K562 (cell line): ENCODE measurements at regions not wholly inside any gene's neighbourhood (a gene's known extent, or its start where the extent isn't known, plus 50 kb on each side); places are given as distances from the start of the nearest gene placed in this dataset.

Source experiments
- ATAC-seq: fragments of 200-7000 bp; cut with Tn5 transposase; 3 replicates; pipeline ENCODE4 v1.9.1; 2020; ENCODE audit warnings: moderate library complexity
- BruUV-seq: library from RNA; stranded (reverse); fragments of 400-500 nt; replicated peaks from 2 replicates; lab custom pipeline; 2021; lab: Mats Ljungman, UMichigan
- CTCF ChIA-PET: fragments of 300-600 bp; formaldehyde crosslinking; extraction: SDS; loops from one replicate; lab custom pipeline; 2021; ENCODE audit warnings: low intra/inter-chr PET ratio; lab: Yijun Ruan, JAX
- POLR2A ChIA-PET: fragments of 300-600, 350-650 bp; sonication (Branson Sonifier 250); formaldehyde crosslinking; extraction: SDS; loops from one replicate; lab custom pipeline; 2021; ENCODE audit warnings: antibody characterized with exemption, inconsistent platforms; lab: Yijun Ruan, JAX
- DNase-seq, 4 experiments: peaks; one replicate each; pipeline versions ENCODE4 v3.0.0 to v3.0.0-alpha.2; 2011 to 2018; ENCODE audit warnings: low spot score in 3 of 4, mixed read lengths in 3 of 4; ENCODE audit errors: extremely low read depth in 1 of 4
- FAIRE-seq: peaks from 2 replicates; lab custom pipeline; 2011; peaks lifted over from hg19 to GRCh38; lab: Jason Lieb, UNC
- H2AFZ ChIP-seq: 2 replicates; pipeline ENCODE4 v1.6.0; 2011; ENCODE audit warnings: low read depth, low read length, control low read depth, inconsistent platforms
- H3K27ac ChIP-seq: fragments of 200-600 bp; 3 replicates; pipeline ENCODE4 v1.8.0; 2011; ENCODE audit warnings: low read depth, mild to moderate bottlenecking, control low read depth, inconsistent platforms, low read length, moderate library complexity, mixed read lengths; ENCODE audit errors: extremely low read depth
- H3K27me3 ChIP-seq, 2 experiments: fragments of 300-600 bp in 1 of 2; 2 replicates in 1 of 2; 3 replicates in 1 of 2; pipeline versions ENCODE4 v1.6.0 to v1.8.0; 2011; ENCODE audit warnings: inconsistent platforms in 2 of 2, low read length in 2 of 2, mild to moderate bottlenecking in 1 of 2, mixed read lengths in 1 of 2, moderate library complexity in 1 of 2; ENCODE audit not compliant: control insufficient read depth in 2 of 2, insufficient read depth in 2 of 2
- H3K36me3 ChIP-seq: fragments of 300-600 bp; 3 replicates; pipeline ENCODE4 v1.8.0; 2011; ENCODE audit warnings: mild to moderate bottlenecking, low read length, inconsistent platforms; ENCODE audit not compliant: control insufficient read depth, insufficient read depth
- H3K4me1 ChIP-seq, 2 experiments: fragments of 200-600 bp in 1 of 2; replicated peaks in 1 of 2; 2 replicates in 1 of 2; 3 replicates in 1 of 2; pipeline versions ENCODE4 v1.5.1 to v1.8.0; 2011; ENCODE audit warnings: inconsistent platforms in 2 of 2, low read length in 2 of 2, mild to moderate bottlenecking in 1 of 2, mixed read lengths in 1 of 2, moderate library complexity in 1 of 2; ENCODE audit not compliant: control insufficient read depth in 2 of 2, insufficient read depth in 2 of 2
- H3K4me2 ChIP-seq: 2 replicates; pipeline ENCODE4 v1.6.1; 2011; ENCODE audit warnings: low read length, control low read depth, inconsistent platforms, mixed read lengths; ENCODE audit not compliant: insufficient read depth
- H3K4me3 ChIP-seq: fragments of 200-600 bp; sonication (generic), shearing (Covaris generic); 2 replicates; pipeline ENCODE4 v1.5.1; 2016; ENCODE audit warnings: control low read depth, inconsistent platforms
- H3K79me2 ChIP-seq: fragments of 200-600 bp; 3 replicates; pipeline ENCODE4 v1.8.0; 2011; ENCODE audit warnings: low read length, inconsistent platforms; ENCODE audit not compliant: control insufficient read depth, insufficient read depth
- H3K9ac ChIP-seq, 2 experiments: 2 replicates each; pipeline versions ENCODE4 v1.6.0 to v1.6.1; 2011; ENCODE audit warnings: low read depth in 2 of 2, low read length in 2 of 2, control low read depth in 1 of 2, inconsistent platforms in 1 of 2, mild to moderate bottlenecking in 1 of 2, mixed read lengths in 1 of 2; ENCODE audit not compliant: insufficient read depth in 1 of 2
- H3K9me1 ChIP-seq: one replicate; pipeline ENCODE4 v1.6.0; 2011; ENCODE audit warnings: inconsistent platforms, mild to moderate bottlenecking, low read length, moderate library complexity; ENCODE audit not compliant: control insufficient read depth, insufficient read depth
- H3K9me3 ChIP-seq: replicated peaks from 2 replicates; pipeline ENCODE4 v1.5.1; 2011; ENCODE audit warnings: low read depth, low read length, inconsistent platforms; ENCODE audit not compliant: control insufficient read depth, insufficient read depth
- H4K20me1 ChIP-seq: replicated peaks from 2 replicates; pipeline ENCODE4 v1.6.1; 2011; ENCODE audit warnings: low read length, inconsistent platforms, mixed read lengths; ENCODE audit not compliant: control insufficient read depth, insufficient read depth
- C11orf30 ChIP-seq: fragments of 450-650 bp; IDR thresholded peaks from 2 replicates; pipeline ENCODE4 v1.6.1; 2016; ENCODE audit warnings: low read depth, mild to moderate bottlenecking
- GABPB1 ChIP-seq: sonication (generic); formaldehyde crosslinking; IDR thresholded peaks from 2 replicates; pipeline ENCODE4 v1.8.0; 2022; ENCODE audit warnings: mild to moderate bottlenecking, missing genetic modification reagents
- HNRNPLL ChIP-seq: fragments of 200-400 bp; formaldehyde crosslinking; IDR thresholded peaks from 2 replicates; pipeline ENCODE4 v1.6.1; 2017; ENCODE audit warnings: low read length, low read depth, mild to moderate bottlenecking; ENCODE audit not compliant: poor library complexity, severe bottlenecking
- MAFF ChIP-seq: IDR thresholded peaks from 2 replicates; pipeline ENCODE4 v1.6.1; 2012; ENCODE audit warnings: low read length, improper control_type of control experiment
- MAFG ChIP-seq: fragments of 450-650 bp; conservative IDR thresholded peaks from 2 replicates; pipeline ENCODE4 v1.6.1; 2016; ENCODE audit warnings: missing genetic modification characterization, missing compliant biosample characterization
- MAFK ChIP-seq: IDR thresholded peaks from 2 replicates; pipeline ENCODE4 v1.6.1; 2011; ENCODE audit warnings: low read length, improper control_type of control experiment
- ZNF316 ChIP-seq: fragments of 450-650 bp; IDR thresholded peaks from 2 replicates; pipeline ENCODE4 v1.6.1; 2016
- WGBS: fragments of 100-300 bp; shearing (Covaris generic); methylation state at CpG from one replicate; pipeline ENCODE4 v1.1.6; 2016; ENCODE audit warnings: low coverage, mixed read lengths; ENCODE audit not compliant: insufficient coverage; ENCODE audit errors: missing lambda C conversion rate; 5-methylcytosine and 5-hydroxymethylcytosine counted together
- in situ Hi-C: fragments of 300-500 bp; cut with MboI; formaldehyde crosslinking; loops from 4 replicates; pipeline ENCODE4 v1.15.0; 2018; ENCODE audit warnings: inconsistent platforms, mixed read lengths
- intact Hi-C: fragments of 100-400 bp; cut with micrococcal nuclease; formaldehyde crosslinking; loops from 2 replicates; pipeline ENCODE4 v1.14.2; 2022
- TF ChIP-seq, protein P1 (sequence below): fragments of 450-650 bp; conservative IDR thresholded peaks from 2 replicates; pipeline ENCODE4 v1.6.1; 2016; ENCODE audit warnings: missing genetic modification characterization, low read depth, mild to moderate bottlenecking, missing compliant biosample characterization, moderate library complexity
- TF ChIP-seq, protein P2 (sequence below): fragments of 450-650 bp; formaldehyde crosslinking; IDR thresholded peaks from 2 replicates; pipeline ENCODE4 v1.4.0; 2020; ENCODE audit warnings: mild to moderate bottlenecking, moderate library complexity

DNA sequence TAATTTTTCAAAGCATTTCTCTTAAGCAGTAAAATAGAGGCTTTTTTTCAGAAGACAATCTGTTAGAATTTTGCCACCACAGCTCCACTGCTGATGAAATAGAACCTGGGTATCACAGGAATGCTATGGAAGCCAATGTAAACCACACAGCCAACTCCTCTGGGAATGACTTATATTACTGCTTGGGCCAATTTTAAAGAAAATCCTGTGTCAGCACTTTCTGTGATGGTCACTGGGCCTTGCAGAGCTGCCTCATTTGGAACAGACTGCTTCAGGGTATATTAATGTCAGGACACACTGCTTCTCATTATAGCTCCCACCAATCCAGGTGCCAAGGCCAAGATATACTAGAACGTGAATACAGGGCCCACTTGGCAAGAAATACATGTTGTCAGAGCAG, 144.1 kb upstream of the ACTBL2 start:
- no peaks in the 10 kb centered on the region for H3K36me3 ChIP-seq
- in situ Hi-C loops, result no loop called here
- no peaks in the 10 kb centered on the region for H3K9me1 ChIP-seq
- no peaks in the 10 kb centered on the region for H3K9me3 ChIP-seq
- ChIA-PET POLR2A (no interaction called here), CTCF (no interaction called here)
- H4K20me1 ChIP-seq, result no peaks in the 10 kb centered on the region
- no peak for DNase-seq
- WGBS, result 0% methylated on average over 1 of the region's 1 CpG
- no peak overlapping the region for H3K27ac ChIP-seq
- H3K4me1 ChIP-seq, result no peaks in the 10 kb centered on the region
- no peaks in the 10 kb centered on the region for H3K79me2 ChIP-seq
- intact Hi-C loops, result no loop called here
- ATAC-seq, result no peak
- peaks cover 0 to 3% of the 10 kb centered on the region in 2 experiments; a peak in 1 of 5 replicates for H3K27me3 ChIP-seq
- no TSS peak for BruUV-seq
- no peak overlapping the region for H2AFZ ChIP-seq
- TF ChIP-seq HNRNPLL, result no peak
- peak; percentile 78 for TF ChIP-seq ZNF316
- TF ChIP-seq MAFG (tag), result peak; percentile 73
- peak; percentile 90 for TF ChIP-seq MAFF
- TF ChIP-seq C11orf30, result peak; percentile 66
- peak; percentile 93 for TF ChIP-seq MAFK
- no peak for FAIRE-seq
- H3K4me3 ChIP-seq, result no peak overlapping the region
- no peak overlapping the region for H3K9ac ChIP-seq
- no peak overlapping the region for H3K4me2 ChIP-seq

DNA sequence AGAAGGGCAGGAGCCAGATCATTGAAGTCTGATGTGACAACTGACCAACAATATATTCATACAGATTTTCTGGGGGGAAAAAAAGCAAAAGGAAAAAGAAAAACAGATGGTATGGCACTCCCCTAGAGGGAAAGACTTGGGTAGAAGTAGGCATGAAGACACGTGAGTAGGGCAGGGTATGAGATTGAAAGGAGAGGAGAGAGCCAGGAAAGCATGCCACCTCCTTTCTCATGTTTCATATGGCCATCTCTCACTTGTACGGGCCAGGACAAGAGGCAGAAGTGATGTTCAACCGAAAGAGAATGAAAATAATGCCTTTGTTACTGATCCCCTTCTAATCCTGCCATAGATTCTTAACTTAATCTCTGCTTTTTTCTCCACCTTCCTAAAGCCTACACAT, 139.0 kb upstream of the ACTBL2 start:
- H3K27ac ChIP-seq, result no peak overlapping the region
- no peaks in the 10 kb centered on the region for H4K20me1 ChIP-seq
- TF ChIP-seq GABPB1, result no peak
- TF ChIP-seq, protein P1, sequence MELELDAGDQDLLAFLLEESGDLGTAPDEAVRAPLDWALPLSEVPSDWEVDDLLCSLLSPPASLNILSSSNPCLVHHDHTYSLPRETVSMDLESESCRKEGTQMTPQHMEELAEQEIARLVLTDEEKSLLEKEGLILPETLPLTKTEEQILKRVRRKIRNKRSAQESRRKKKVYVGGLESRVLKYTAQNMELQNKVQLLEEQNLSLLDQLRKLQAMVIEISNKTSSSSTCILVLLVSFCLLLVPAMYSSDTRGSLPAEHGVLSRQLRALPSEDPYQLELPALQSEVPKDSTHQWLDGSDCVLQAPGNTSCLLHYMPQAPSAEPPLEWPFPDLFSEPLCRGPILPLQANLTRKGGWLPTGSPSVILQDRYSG (tag), result no peak
- TF ChIP-seq, protein P2, sequence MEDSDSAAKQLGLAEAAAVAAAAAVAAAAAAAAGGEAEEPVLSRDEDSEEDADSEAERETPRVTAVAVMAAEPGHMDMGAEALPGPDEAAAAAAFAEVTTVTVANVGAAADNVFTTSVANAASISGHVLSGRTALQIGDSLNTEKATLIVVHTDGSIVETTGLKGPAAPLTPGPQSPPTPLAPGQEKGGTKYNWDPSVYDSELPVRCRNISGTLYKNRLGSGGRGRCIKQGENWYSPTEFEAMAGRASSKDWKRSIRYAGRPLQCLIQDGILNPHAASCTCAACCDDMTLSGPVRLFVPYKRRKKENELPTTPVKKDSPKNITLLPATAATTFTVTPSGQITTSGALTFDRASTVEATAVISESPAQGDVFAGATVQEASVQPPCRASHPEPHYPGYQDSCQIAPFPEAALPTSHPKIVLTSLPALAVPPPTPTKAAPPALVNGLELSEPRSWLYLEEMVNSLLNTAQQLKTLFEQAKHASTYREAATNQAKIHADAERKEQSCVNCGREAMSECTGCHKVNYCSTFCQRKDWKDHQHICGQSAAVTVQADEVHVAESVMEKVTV (CRISPR knock-in tag), result no peak
- TF ChIP-seq, all 486 proteins: peak for 0
- Histone ChIP-seq H3K9me1 (no peaks in the 10 kb centered on the region), H3K4me1 (no peaks in the 10 kb centered on the region), H3K9me3 (no peaks in the 10 kb centered on the region), H3K4me2 (no peak overlapping the region), H3K36me3 (no peaks in the 10 kb centered on the region), H3K4me3 (no peak overlapping the region), H2AFZ (no peak overlapping the region), H3K9ac (no peak overlapping the region), H3K79me2 (no peaks in the 10 kb centered on the region), H3K27me3 (peaks cover 0 to 3% of the 10 kb centered on the region in 2 experiments; a peak in 1 of 5 replicates)
- in situ Hi-C loops (no loop called here), intact Hi-C loops (no loop called here)
- FAIRE-seq (no peak), ATAC-seq (no peak), DNase-seq (no peak)
- 0% methylated on average over 3 of the region's 3 CpGs for WGBS
- ChIA-PET CTCF (no interaction called here), POLR2A (no interaction called here)
- BruUV-seq, result no TSS peak
